SK-N-MC (cell line): ENCODE measurements at regions not wholly inside any gene's neighbourhood (a gene's known extent, or its start where the extent isn't known, plus 50 kb on each side); places are given as distances from the start of the nearest gene placed in this dataset.

ENCODE experiments used
- DNase-seq: peaks from one replicate; pipeline ENCODE4 v3.0.0-alpha.2; 2011; ENCODE audit warnings: low read depth, low spot score
- H3K27ac ChIP-seq: fragments of 200-600 bp; sonication (generic); 2 replicates; pipeline ENCODE4 v1.5.1; 2016; ENCODE audit warnings: mixed run types
- H3K36me3 ChIP-seq: fragments of 200-600 bp; sonication (generic); 2 replicates; pipeline ENCODE4 v1.6.1; 2017; ENCODE audit warnings: antibody characterized with exemption, low read length, mixed read lengths; ENCODE audit not compliant: insufficient read depth
- H3K4me3 ChIP-seq: fragments of 200-600 bp; sonication (generic); 2 replicates; pipeline ENCODE4 v1.5.1; 2016
- H3K9ac ChIP-seq: fragments of 200-600 bp; sonication (generic); 2 replicates; pipeline ENCODE4 v1.8.0; 2017; ENCODE audit warnings: mixed run types, mixed read lengths; ENCODE audit not compliant: insufficient read length
- H3K9me3 ChIP-seq: fragments of 200-600 bp; sonication (generic); 2 replicates; pipeline ENCODE4 v1.6.1; 2017; ENCODE audit warnings: low read depth, mild to moderate bottlenecking, antibody characterized with exemption, low read length, moderate library complexity, mixed read lengths
- EZH2 ChIP-seq: fragments of 200-600 bp; sonication (generic); IDR thresholded peaks from one replicate; pipeline ENCODE4 v1.6.1; 2017; ENCODE audit warnings: antibody characterized with exemption
- FOXP2 ChIP-seq: optimal IDR thresholded peaks from 2 replicates; pipeline ENCODE3; 2011; ENCODE audit warnings: mild to moderate bottlenecking, moderate library complexity; ENCODE audit not compliant: insufficient read depth; ENCODE audit errors: extremely low read length, control extremely low read depth
- POLR2AphosphoS5 ChIP-seq: IDR thresholded peaks from 2 replicates; pipeline ENCODE4 v1.6.1; 2012; ENCODE audit warnings: mild to moderate bottlenecking, low read depth, low read length, borderline replicate concordance

DNA sequence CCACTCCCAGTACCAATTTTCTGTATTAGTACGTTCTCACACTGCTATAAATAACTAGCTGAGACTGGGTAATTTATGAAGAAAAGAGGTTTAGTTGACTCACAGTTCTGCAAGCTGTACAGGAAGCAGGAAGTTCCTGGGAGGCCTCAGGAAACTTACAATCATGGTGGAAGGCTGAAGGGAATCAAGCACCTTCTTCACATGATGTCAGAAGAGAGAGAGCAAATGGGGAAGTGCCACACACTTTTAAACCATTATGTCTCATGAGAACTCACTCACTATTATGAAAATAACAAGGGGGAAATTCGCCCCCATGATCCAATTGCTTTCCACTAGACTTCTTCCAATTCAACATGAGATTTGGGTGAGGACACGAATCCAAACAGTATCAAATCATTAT lies 271.4 kb downstream of the ETS1 start:
- H3K9ac ChIP-seq: no peak overlapping the region
- H3K27ac ChIP-seq: no peak overlapping the region
- no peaks in the 10 kb centered on the region for H3K9me3 ChIP-seq
- no peak for TF ChIP-seq FOXP2
- TF ChIP-seq POLR2AphosphoS5: no peak
- no peak for TF ChIP-seq EZH2
- H3K36me3 ChIP-seq: no peaks in the 10 kb centered on the region
- H3K4me3 ChIP-seq: no peak overlapping the region
- no peak for DNase-seq

DNA sequence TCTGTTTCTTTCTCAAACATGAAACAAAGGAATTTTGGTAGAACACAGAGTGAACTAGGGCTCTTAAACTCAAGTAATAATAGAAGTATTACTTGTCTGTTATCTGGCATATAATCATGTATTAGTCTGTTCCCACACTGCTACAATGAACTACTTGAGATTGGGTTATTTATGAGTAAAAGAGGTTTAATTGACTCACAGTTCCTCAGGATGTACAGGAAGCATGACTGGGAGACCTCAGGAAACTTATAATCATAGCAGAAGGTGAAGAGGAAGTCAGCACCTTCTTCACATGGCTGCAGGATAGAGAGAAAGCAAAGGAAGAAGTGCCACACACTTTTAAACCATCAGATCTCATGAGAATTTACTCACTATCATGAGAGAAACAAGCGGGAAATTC lies 273.4 kb downstream of the ETS1 start:
- H3K27ac ChIP-seq: no peak overlapping the region
- no peaks in the 10 kb centered on the region for H3K9me3 ChIP-seq
- H3K9ac ChIP-seq: no peak overlapping the region
- no peak overlapping the region for H3K4me3 ChIP-seq
- TF ChIP-seq EZH2 (no peak), POLR2AphosphoS5 (no peak), FOXP2 (no peak)
- DNase-seq: no peak
- H3K36me3 ChIP-seq: no peaks in the 10 kb centered on the region

DNA sequence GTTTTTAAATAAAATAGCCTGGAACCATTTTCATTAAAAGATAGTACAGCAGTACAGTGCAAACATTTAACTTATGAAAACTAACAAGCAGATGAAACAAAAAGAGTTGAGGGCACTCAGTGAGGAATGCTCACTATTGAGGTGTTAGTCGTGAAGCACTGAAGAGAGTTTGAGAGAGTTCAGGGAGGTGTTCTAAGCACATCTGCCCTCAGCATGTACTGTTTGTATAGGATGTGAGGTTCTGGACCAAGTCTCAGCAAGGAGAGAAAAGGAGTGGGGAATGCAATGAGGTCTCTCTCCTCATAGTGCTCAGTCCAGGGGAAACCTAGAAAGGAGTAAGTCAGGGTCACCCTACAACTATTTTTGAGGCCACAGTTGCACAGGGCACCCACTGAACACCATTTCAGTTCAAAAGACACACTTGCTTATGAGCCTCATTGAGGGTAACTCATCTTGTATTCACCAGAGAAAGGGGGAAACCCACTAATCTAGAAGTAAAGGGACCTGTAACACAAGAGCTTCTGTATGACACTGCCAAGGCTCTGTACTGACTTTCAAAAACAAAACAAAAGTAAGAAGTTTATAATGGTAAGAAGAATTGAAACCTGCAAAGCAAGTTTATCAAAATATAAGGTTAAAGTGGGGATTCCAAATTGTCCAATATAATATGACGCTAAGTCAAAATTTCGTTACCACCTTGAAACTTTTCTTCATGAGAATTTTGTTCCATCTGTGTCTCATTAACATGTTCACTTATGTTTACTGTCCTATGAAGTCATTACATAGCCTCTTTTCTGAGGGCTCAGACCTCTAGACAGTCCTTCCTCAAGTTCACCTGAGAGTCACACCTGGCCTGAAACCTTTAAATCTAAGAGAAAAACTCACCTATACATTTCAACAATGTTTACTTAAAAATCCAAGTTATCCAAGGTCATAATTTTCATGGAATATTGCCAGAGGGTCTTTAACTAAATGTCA lies 275.3 kb downstream of the ETS1 start:
- no peak overlapping the region for H3K4me3 ChIP-seq
- no peak for TF ChIP-seq EZH2
- no peak for TF ChIP-seq FOXP2
- TF ChIP-seq POLR2AphosphoS5: no peak
- H3K36me3 ChIP-seq: no peaks in the 10 kb centered on the region
- no peaks in the 10 kb centered on the region for H3K9me3 ChIP-seq
- H3K27ac ChIP-seq: no peak overlapping the region
- H3K9ac ChIP-seq: no peak overlapping the region
- DNase-seq: no peak

- no peak for TF ChIP-seq FOXP2
- TF ChIP-seq POLR2AphosphoS5: no peak
- no peak for TF ChIP-seq EZH2
- H3K36me3 ChIP-seq: no peaks in the 10 kb centered on the region
- no peak overlapping the region for H3K27ac ChIP-seq
- H3K9me3 ChIP-seq: no peaks in the 10 kb centered on the region
- no peak overlapping the region for H3K4me3 ChIP-seq
- no peak for DNase-seq
- no peak overlapping the region for H3K9ac ChIP-seq
These were observed 276.5 kb downstream of the ETS1 start for GRCh38 chr11:128310676-128311445.

DNA sequence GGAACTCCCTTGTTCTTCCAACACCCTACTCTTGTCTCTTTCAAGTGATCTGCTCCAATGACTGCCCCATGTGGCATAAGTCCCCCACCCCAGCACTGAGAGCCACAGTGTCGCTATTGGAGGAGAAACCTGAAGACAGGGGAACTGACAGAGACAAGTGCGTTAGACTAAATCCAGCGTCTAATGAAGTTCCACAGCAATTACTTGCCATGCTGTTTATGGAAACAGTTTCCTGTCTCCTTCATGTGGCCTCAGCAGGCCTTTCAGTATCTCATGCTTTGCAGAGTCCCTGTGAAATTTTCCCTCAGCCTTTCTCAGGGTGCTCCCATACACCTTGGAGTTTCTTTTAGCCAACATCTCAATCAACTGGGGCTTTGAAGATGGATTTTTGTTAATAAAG lies 277.4 kb downstream of the ETS1 start:
- H3K27ac ChIP-seq: no peak overlapping the region
- DNase-seq: no peak
- H3K9ac ChIP-seq: no peak overlapping the region
- TF ChIP-seq FOXP2: no peak
- no peak for TF ChIP-seq EZH2
- no peak for TF ChIP-seq POLR2AphosphoS5
- no peaks in the 10 kb centered on the region for H3K36me3 ChIP-seq
- no peaks in the 10 kb centered on the region for H3K9me3 ChIP-seq
- no peak overlapping the region for H3K4me3 ChIP-seq

GRCh38 chr11:128308794-128309193 lies 278.6 kb downstream of the ETS1 start:
- Histone ChIP-seq H3K4me3 (no peak overlapping the region), H3K9ac (no peak overlapping the region), H3K36me3 (no peaks in the 10 kb centered on the region), H3K27ac (no peak overlapping the region), H3K9me3 (no peaks in the 10 kb centered on the region)
- no peak for DNase-seq
- TF ChIP-seq FOXP2: no peak
- TF ChIP-seq POLR2AphosphoS5: no peak
- TF ChIP-seq EZH2: no peak

DNA sequence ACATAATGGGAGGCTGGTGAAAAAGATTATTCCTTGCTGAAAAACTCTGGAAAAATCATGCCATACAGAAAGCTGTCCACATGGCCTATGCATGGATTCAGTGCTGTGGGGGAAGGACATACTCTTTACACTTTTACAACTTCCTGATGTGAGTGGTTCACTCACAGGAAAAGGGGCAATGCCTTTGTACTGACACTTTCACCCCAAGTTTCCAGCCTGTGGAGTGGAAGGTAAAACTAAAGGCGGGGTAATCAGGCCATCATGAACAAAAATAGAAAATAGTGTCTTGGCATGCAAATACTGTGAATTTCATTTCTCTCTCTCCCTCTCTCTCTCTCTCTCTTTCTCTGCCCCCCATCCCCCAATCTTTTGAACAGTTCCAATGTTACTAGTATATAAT lies 281.8 kb downstream of the ETS1 start:
- H3K36me3 ChIP-seq: no peaks in the 10 kb centered on the region
- no peak overlapping the region for H3K4me3 ChIP-seq
- no peak overlapping the region for H3K9ac ChIP-seq
- DNase-seq: no peak
- TF ChIP-seq EZH2 (no peak), FOXP2 (no peak), POLR2AphosphoS5 (no peak)
- no peak overlapping the region for H3K27ac ChIP-seq
- H3K9me3 ChIP-seq: no peaks in the 10 kb centered on the region
